ENCODE measurements at regions not wholly inside any gene's neighbourhood (a gene's known extent, or its start where the extent isn't known, plus 50 kb on each side); places are given as distances from the start of the nearest gene placed in this dataset.
"Not testable (repeated sequence)": the region's sequence is repeated elsewhere in the genome, so short reads cannot be mapped to it uniquely, and the experiment has no call there.

DNA sequence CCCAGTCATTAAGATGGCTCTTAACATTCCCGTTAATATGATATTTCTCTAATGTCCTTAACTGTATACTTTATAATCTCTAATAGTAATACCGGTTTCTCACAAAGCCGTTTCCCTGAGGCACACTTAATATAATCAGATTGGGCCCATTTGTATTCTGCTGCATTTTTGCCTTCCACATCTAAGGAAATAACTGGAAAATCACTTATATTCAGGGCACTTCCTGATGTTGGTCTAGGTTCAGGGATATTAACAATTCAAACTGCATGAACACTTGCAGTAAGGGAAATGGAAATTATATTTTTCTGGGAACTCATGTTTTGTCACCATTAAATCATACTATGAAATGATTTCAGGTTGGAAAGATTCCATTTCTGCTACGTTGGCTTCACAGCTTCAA, 119.8 kb downstream of the TPR start:
- no peak for TF ChIP-seq POLR2A (IDR thresholded peaks at IDR 0.05; ENCODE audit: low read length)
- no peak for TF ChIP-seq GATA1 (IDR thresholded peaks at IDR 0.05; ENCODE audit: low read depth, low read length)
- DNase-seq: no peak

DNA sequence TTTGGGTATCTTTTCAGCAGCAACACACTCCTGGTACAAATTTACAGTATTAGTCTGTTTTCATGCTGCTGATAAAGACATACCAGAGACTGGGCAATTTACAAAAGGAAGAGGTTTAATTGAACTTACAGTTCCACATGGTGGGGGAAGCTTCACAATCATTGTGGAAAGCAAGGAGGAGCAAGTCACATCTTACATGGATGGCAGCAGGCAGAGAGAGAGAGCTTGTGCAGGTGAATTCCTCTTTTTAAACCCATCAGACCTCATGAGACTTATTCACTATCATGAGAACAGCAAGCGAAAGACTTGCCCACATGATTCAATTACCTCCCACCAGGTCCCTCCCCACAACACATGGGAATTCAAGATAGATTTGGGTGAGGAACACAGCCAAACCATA, 124.5 kb downstream of the TPR start:
- DNase-seq: no peak
- TF ChIP-seq GATA1 (IDR thresholded peaks at IDR 0.05; ENCODE audit: low read depth, low read length): no peak
- no peak for TF ChIP-seq POLR2A (IDR thresholded peaks at IDR 0.05; ENCODE audit: low read length)

DNA sequence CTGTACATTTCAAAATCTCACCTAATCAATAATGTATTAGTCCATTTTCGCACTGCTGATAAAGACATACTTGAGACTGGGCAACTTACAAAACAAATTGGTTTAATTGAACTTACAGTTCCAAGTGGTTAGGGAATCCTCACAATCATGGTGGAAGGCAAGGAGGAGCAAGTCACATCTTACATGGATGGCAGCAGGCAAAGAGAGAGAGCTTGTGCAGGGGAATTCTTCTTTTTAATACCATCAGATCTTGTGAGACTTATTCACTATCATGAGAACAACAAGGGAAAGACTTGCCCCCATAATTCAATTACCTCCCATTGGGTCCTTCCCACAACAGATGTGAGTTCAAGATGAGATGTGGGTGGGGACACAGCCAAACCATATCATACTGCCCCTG, 126.4 kb downstream of the TPR start:
- DNase-seq: not testable (repeated sequence)

DNA sequence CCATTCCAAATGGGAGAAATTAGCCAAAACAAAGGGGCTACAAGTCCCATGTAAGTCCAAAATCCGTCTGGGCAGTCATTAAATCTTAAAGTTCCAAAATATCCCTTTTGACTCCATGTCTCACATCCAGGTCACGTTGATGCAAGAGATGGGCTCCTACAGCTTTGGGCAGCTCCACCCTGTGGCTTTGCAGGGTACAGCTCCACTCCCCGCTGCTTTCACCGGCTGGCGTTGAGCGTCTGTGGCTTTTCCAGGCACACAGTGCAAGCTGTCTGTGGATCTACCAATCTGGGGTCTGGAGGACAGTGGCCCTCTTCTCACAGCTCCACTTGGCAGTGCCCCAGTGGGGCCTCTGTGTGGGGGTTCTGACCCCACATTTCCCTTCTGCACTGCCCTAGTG, 130.2 kb downstream of the TPR start:
- TF ChIP-seq GATA1 (IDR thresholded peaks at IDR 0.05; ENCODE audit: low read depth, low read length) (no peak), POLR2A (IDR thresholded peaks at IDR 0.05; ENCODE audit: low read length) (no peak)
- DNase-seq: peak; percentile 2 to 20
